Testis (tissue), 2 donors: ENCODE measurements at regions not wholly inside any gene's neighbourhood (a gene's known extent, or its start where the extent isn't known, plus 50 kb on each side); places are given as distances from the start of the nearest gene placed in this dataset.

Source experiments
- CTCF ChIP-seq, 3 experiments: fragments of 450-650 bp in 2 of 3; fragments of 200-600 bp in 1 of 3; sonication (generic) in 1 of 3; IDR thresholded peaks; one replicate each; pipeline ENCODE4 v1.5.1; 2016 to 2019; ENCODE audit warnings: antibody characterized with exemption in 3 of 3, mild to moderate bottlenecking in 2 of 3, moderate library complexity in 1 of 3
- POLR2A ChIP-seq: fragments of 450-650 bp; IDR thresholded peaks from one replicate; pipeline ENCODE4 v1.6.1; 2017; ENCODE audit warnings: antibody characterized with exemption, mild to moderate bottlenecking, moderate library complexity

- no peak for TF ChIP-seq POLR2A
- TF ChIP-seq CTCF (IDR thresholded peaks at IDR 0.05) = no peak
Observed at GRCh38 chr5:12745537-12745936, 841.3 kb upstream of the CTNND2 start.
